ENCODE measurements at regions not wholly inside any gene's neighbourhood (a gene's known extent, or its start where the extent isn't known, plus 50 kb on each side); places are given as distances from the start of the nearest gene placed in this dataset.

- TF ChIP-seq MXI1 (IDR thresholded peaks at IDR 0.05; ENCODE audit: borderline replicate concordance, low read depth, low read length): no peak
- no peak for TF ChIP-seq BHLHE40 (IDR thresholded peaks at IDR 0.05; ENCODE audit: low read depth, low read length)
- TF ChIP-seq SMC3 (IDR thresholded peaks at IDR 0.05; ENCODE audit: low read depth, low read length): no peak
- no peak for TF ChIP-seq POLR2A (IDR thresholded peaks at IDR 0.05; ENCODE audit: low read depth, low read length)
- TF ChIP-seq CTCF (conservative IDR thresholded peaks at IDR 0.05; ENCODE audit: low read depth, low read length): no peak
- TF ChIP-seq RCOR1 (IDR thresholded peaks at IDR 0.05; ENCODE audit: insufficient replicate concordance, low read length): no peak
These were observed 60.7 kb upstream of the FGF14 start for GRCh38 chr13:102462570-102462969.

Measured in IMR-90 (cell line).